ENCODE measurements at regions not wholly inside any gene's neighbourhood (a gene's known extent, or its start where the extent isn't known, plus 50 kb on each side); places are given as distances from the start of the nearest gene placed in this dataset.

DNA sequence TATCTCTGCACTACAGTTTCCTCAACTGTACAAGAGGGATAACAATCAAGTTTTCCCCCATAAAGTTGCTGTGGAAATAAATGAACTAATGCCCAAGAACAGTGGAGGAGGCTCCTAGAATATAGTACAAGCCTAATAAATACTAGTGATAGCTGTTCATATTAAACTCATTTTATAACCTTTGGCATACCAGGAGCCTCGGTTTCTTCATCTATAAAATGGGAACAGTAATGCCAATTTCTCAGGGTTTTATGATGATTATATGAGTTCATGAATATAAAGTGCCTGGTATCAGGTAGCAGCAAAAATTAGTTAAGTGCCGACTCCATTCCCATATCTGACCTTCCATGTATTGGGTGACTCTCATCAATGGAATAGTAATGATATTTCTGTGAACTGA is 311.1 kb upstream of the MAF start:
- Histone ChIP-seq H3K36me3 (replicated peaks in 1 of 2) (no peaks in the 10 kb centered on the region), H3K9me3 (replicated peaks in 1 of 3) (no peaks in the 10 kb centered on the region), H3K4me3 (no peak overlapping the region), H3K27me3 (no peaks in the 10 kb centered on the region), H3K4me1 (replicated peaks in 1 of 2) (no peaks in the 10 kb centered on the region), H3K27ac (no peak overlapping the region)
- TF ChIP-seq POLR2A (IDR thresholded peaks at IDR 0.05) = no peak
- TF ChIP-seq, protein P1, sequence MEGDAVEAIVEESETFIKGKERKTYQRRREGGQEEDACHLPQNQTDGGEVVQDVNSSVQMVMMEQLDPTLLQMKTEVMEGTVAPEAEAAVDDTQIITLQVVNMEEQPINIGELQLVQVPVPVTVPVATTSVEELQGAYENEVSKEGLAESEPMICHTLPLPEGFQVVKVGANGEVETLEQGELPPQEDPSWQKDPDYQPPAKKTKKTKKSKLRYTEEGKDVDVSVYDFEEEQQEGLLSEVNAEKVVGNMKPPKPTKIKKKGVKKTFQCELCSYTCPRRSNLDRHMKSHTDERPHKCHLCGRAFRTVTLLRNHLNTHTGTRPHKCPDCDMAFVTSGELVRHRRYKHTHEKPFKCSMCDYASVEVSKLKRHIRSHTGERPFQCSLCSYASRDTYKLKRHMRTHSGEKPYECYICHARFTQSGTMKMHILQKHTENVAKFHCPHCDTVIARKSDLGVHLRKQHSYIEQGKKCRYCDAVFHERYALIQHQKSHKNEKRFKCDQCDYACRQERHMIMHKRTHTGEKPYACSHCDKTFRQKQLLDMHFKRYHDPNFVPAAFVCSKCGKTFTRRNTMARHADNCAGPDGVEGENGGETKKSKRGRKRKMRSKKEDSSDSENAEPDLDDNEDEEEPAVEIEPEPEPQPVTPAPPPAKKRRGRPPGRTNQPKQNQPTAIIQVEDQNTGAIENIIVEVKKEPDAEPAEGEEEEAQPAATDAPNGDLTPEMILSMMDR (IDR thresholded peaks at IDR 0.05) = no peak
- DNase-seq = no peak
- intact Hi-C loops (cut with DNase I) = no loop called here
- 74 to 85% (median 78%) methylated on average over 2 of the region's 2 CpGs for WGBS, 4 donors

GRCh38 chr16:79909571-79909970 is 309.0 kb upstream of the MAF start:
- H3K9me3 ChIP-seq (replicated peaks in 1 of 3) = no peaks in the 10 kb centered on the region
- intact Hi-C loops (cut with DNase I) = no loop called here
- H3K27me3 ChIP-seq = no peaks in the 10 kb centered on the region
- H3K4me1 ChIP-seq (replicated peaks in 1 of 2) = no peaks in the 10 kb centered on the region
- no peak overlapping the region for H3K27ac ChIP-seq
- DNase-seq = no peak
- 61 to 75% (median 68%) methylated on average over 7 of the region's 7 CpGs for WGBS, 4 donors
- no peak for TF ChIP-seq POLR2A (IDR thresholded peaks at IDR 0.05)
- TF ChIP-seq, protein P1 (IDR thresholded peaks at IDR 0.05) = no peak
- no peaks in the 10 kb centered on the region for H3K36me3 ChIP-seq (replicated peaks in 1 of 2)
- H3K4me3 ChIP-seq = no peak overlapping the region

DNA sequence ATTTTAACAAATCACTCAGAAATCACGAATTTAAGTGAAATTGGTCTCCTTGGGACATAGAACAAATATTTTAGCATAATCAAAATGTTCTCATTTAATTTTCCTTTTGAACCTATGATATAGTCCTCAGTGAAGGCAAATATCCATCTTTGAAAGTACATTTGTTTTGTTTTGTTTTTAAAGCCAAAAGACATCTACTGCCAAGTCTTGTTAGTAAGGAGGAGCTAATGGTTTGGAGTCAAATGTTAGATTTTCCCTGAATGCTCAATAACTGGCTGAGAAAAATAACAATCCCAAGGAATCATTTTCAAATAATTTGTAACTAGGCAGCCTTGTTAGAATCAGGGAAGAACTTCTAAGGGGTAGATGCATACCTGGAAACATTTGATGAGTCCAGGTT is 302.9 kb upstream of the MAF start:
- no peak for DNase-seq
- Histone ChIP-seq H3K36me3 (replicated peaks in 1 of 2) (no peaks in the 10 kb centered on the region), H3K4me1 (replicated peaks in 1 of 2) (no peaks in the 10 kb centered on the region), H3K27ac (no peak overlapping the region), H3K4me3 (no peak overlapping the region), H3K9me3 (replicated peaks in 1 of 3) (no peaks in the 10 kb centered on the region), H3K27me3 (no peaks in the 10 kb centered on the region)
- 65 to 82% (median 68%) methylated on average over 1 of the region's 1 CpG for WGBS, 4 donors
- TF ChIP-seq POLR2A (IDR thresholded peaks at IDR 0.05) = no peak
- TF ChIP-seq, protein P1 (IDR thresholded peaks at IDR 0.05) = no peak
- intact Hi-C loops (cut with DNase I) = no loop called here

GRCh38 chr16:79902351-79902750 is 301.8 kb upstream of the MAF start:
- H3K36me3 ChIP-seq (replicated peaks in 1 of 2) = no peaks in the 10 kb centered on the region
- H3K9me3 ChIP-seq (replicated peaks in 1 of 3) = no peaks in the 10 kb centered on the region
- no peak for DNase-seq
- no peaks in the 10 kb centered on the region for H3K4me1 ChIP-seq (replicated peaks in 1 of 2)
- intact Hi-C loops (cut with DNase I) = no loop called here
- 71 to 81% (median 75%) methylated on average over 4 of the region's 4 CpGs for WGBS, 4 donors
- H3K27ac ChIP-seq = no peak overlapping the region
- H3K4me3 ChIP-seq = no peak overlapping the region
- no peak for TF ChIP-seq POLR2A (IDR thresholded peaks at IDR 0.05)
- H3K27me3 ChIP-seq = no peaks in the 10 kb centered on the region

- no peaks in the 10 kb centered on the region for H3K4me1 ChIP-seq (replicated peaks in 1 of 2)
- no peaks in the 10 kb centered on the region for H3K27me3 ChIP-seq
- TF ChIP-seq POLR2A (IDR thresholded peaks at IDR 0.05) = no peak
- TF ChIP-seq, protein P1 (IDR thresholded peaks at IDR 0.05) = no peak
- H3K27ac ChIP-seq = no peak overlapping the region
- WGBS, 4 donors = 85 to 92% (median 88%) methylated on average over 4 of the region's 4 CpGs
- H3K4me3 ChIP-seq = no peak overlapping the region
- H3K36me3 ChIP-seq (replicated peaks in 1 of 2) = no peaks in the 10 kb centered on the region
- no peak for DNase-seq
- no peaks in the 10 kb centered on the region for H3K9me3 ChIP-seq (replicated peaks in 1 of 3)
- intact Hi-C loops (cut with DNase I) = no loop called here
Observed at GRCh38 chr16:79901522-79901921, 301.0 kb upstream of the MAF start.
